Nephron (organoid): ENCODE measurements at regions not wholly inside any gene's neighbourhood (a gene's known extent, or its start where the extent isn't known, plus 50 kb on each side); places are given as distances from the start of the nearest gene placed in this dataset.

Experiments
- H3K27ac Mint-ChIP-seq, 3 experiments: 2 replicates each; pipeline ENCODE4 v1.8.0; 2020; ENCODE audit warnings: mixed read lengths in 3 of 3, mild to moderate bottlenecking in 2 of 3, moderate library complexity in 1 of 3
- H3K27me3 Mint-ChIP-seq: 2 replicates; pipeline ENCODE4 v1.8.0; 2021; ENCODE audit warnings: low read depth, mild to moderate bottlenecking, moderate library complexity, mixed read lengths
- H3K36me3 Mint-ChIP-seq: 2 replicates; pipeline ENCODE4 v1.8.0; 2020; ENCODE audit warnings: low read depth, mixed read lengths
- H3K4me1 Mint-ChIP-seq: 2 replicates; pipeline ENCODE4 v1.8.0; 2020; ENCODE audit warnings: mixed read lengths
- H3K4me3 Mint-ChIP-seq, 3 experiments: 2 replicates each; pipeline ENCODE4 v1.8.0; 2020; ENCODE audit warnings: mild to moderate bottlenecking in 3 of 3, mixed read lengths in 3 of 3, moderate library complexity in 2 of 3
- H3K9me3 Mint-ChIP-seq: 2 replicates; pipeline ENCODE4 v1.8.0; 2020; ENCODE audit warnings: mixed read lengths
- CTCF ChIP-seq, 3 experiments: fragments of 200-600 bp; sonication (generic); IDR thresholded peaks; one replicate each; pipeline ENCODE4 v1.5.0; 2021; ENCODE audit warnings: antibody characterized with exemption in 3 of 3; ENCODE audit not compliant: unreplicated experiment in 3 of 3

DNA sequence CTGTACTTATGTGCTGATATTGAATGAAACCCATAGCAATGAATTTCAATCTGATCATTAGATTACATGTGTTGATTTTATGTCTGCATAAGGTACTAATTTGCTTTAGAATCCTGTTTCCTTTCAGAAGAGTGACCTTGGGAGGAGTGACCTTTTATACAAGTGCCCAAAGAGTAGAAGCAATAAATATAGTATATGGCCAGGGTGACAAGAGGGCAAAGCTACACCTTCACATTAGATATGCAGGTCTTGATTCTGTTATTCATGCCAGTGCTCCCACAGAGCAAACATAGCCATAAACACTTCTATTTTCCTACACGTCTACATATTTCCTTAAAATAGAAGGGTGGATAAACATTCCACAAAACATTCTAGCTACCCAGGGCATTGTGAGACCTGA is 158.2 kb upstream of the RAP2B start:
- H3K27ac Mint-ChIP-seq, result peak overlapping the region in 1 of 3 experiments; percentile 56
- H3K27me3 Mint-ChIP-seq, result no peaks in the 10 kb centered on the region
- no peaks in the 10 kb centered on the region for H3K4me1 Mint-ChIP-seq
- no peak for TF ChIP-seq CTCF (IDR thresholded peaks at IDR 0.05; ENCODE audit: unreplicated experiment in 3 of 3)
- H3K36me3 Mint-ChIP-seq, result no peaks in the 10 kb centered on the region
- H3K9me3 Mint-ChIP-seq, result no peaks in the 10 kb centered on the region
- no peak overlapping the region for H3K4me3 Mint-ChIP-seq

DNA sequence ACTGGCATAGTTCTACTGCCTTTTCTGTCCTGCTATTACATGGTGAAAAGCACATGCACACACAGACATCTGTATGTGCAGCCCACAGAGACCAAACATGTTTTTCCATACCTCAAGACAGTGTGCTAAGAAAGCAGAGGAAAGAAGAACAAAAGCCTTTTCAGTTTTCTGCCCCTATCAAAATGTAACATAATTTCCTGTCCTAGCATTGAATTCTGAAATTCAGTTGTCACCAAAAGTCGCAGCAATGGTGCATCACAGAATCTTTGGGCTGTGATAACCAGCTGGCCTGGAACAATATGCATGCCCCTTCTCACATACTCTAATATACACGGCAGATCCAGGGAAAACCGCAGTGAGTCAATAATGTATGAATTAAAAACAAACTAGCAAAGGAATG is 153.8 kb upstream of the RAP2B start:
- Mint-ChIP-seq H3K9me3 (no peaks in the 10 kb centered on the region), H3K4me3 (no peak overlapping the region), H3K27me3 (no peaks in the 10 kb centered on the region), H3K4me1 (no peaks in the 10 kb centered on the region), H3K36me3 (no peaks in the 10 kb centered on the region), H3K27ac (no peak overlapping the region)
- no peak for TF ChIP-seq CTCF (IDR thresholded peaks at IDR 0.05; ENCODE audit: unreplicated experiment in 3 of 3)

DNA sequence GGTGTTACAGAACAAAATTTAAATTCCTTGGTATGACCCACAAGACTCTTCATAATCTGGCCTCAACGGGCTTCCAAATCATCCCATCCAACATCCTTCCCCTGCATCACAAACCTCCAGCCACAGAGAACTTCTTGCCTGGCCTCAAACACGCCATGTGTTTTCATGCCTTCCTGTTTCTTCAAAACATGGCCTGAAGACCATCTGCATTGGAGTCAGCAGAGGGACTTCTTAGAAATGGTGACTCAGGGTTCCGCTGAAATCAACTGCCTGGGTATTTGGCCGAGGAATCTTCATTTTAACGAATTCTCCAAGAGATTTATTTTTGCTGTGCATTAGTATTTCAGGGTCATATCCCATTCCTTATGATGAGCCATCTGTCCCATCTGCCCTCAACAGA is 138.1 kb upstream of the RAP2B start:
- H3K27ac Mint-ChIP-seq, result no peak overlapping the region
- H3K9me3 Mint-ChIP-seq, result no peaks in the 10 kb centered on the region
- peaks cover 29% of the 10 kb centered on the region for H3K4me1 Mint-ChIP-seq
- H3K27me3 Mint-ChIP-seq, result no peaks in the 10 kb centered on the region
- no peak for TF ChIP-seq CTCF (IDR thresholded peaks at IDR 0.05; ENCODE audit: unreplicated experiment in 3 of 3)
- H3K4me3 Mint-ChIP-seq, result no peak overlapping the region
- H3K36me3 Mint-ChIP-seq, result no peaks in the 10 kb centered on the region

DNA sequence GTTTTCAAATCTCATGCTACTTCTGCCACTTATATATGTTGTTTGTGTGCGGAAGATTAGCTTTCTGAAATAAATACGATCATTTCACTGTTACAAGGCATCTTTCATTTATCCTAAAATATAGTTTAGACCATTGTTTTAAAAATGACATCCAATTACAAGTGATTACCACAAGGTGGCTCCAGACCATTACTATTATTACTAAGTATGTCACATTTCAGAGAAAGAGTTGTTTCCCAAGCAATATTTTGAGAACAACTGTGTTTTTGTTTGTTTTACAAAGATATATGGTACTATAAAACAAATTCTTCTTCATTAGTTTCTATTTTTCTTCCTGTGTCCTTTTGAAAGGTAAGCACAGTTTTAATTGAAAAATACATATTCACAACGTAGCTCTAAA is 136.0 kb upstream of the RAP2B start:
- H3K36me3 Mint-ChIP-seq, result no peaks in the 10 kb centered on the region
- H3K4me1 Mint-ChIP-seq, result peaks cover 43% of the 10 kb centered on the region
- no peaks in the 10 kb centered on the region for H3K9me3 Mint-ChIP-seq
- no peak overlapping the region for H3K27ac Mint-ChIP-seq
- TF ChIP-seq CTCF (IDR thresholded peaks at IDR 0.05; ENCODE audit: unreplicated experiment in 3 of 3), result peak; percentile 59 to 72 (median 63)
- H3K4me3 Mint-ChIP-seq, result no peak overlapping the region
- H3K27me3 Mint-ChIP-seq, result no peaks in the 10 kb centered on the region

DNA sequence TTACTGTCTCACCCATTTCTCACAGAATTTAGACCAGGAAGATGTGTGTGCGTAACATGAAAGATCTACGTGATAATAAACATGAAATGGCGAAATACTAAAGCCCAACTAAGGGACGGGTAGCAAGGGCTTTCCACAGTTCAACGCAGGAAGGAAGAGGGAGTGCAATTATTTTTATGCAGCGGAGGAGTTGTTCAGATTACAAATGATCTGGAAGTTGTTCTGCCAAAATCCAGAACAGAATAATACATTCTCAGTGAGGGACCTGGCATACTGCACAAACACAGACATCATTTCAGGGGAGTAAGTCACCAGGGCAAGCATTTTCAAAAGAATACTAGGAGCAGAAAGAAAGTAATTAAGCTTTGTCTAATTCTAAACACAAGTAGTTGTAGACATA is 133.6 kb upstream of the RAP2B start:
- peak overlapping the region; percentile 12 to 46 (median 21) for H3K27ac Mint-ChIP-seq
- H3K4me3 Mint-ChIP-seq, result peak overlapping the region in 1 of 3 experiments; percentile 56
- H3K4me1 Mint-ChIP-seq, result peaks cover 49% of the 10 kb centered on the region
- no peaks in the 10 kb centered on the region for H3K36me3 Mint-ChIP-seq
- no peaks in the 10 kb centered on the region for H3K9me3 Mint-ChIP-seq
- TF ChIP-seq CTCF (IDR thresholded peaks at IDR 0.05; ENCODE audit: unreplicated experiment in 3 of 3), result no peak
- no peaks in the 10 kb centered on the region for H3K27me3 Mint-ChIP-seq

GRCh38 chr3:153029350-153029749 is 132.7 kb upstream of the RAP2B start:
- no peaks in the 10 kb centered on the region for H3K36me3 Mint-ChIP-seq
- peaks cover 40% of the 10 kb centered on the region for H3K4me1 Mint-ChIP-seq
- peak overlapping the region in 2 of 3 experiments; percentile 46 to 85 for H3K27ac Mint-ChIP-seq
- H3K4me3 Mint-ChIP-seq, result peak overlapping the region in 2 of 3 experiments; percentile 42 to 81
- no peaks in the 10 kb centered on the region for H3K9me3 Mint-ChIP-seq
- no peaks in the 10 kb centered on the region for H3K27me3 Mint-ChIP-seq
- TF ChIP-seq CTCF (IDR thresholded peaks at IDR 0.05; ENCODE audit: unreplicated experiment in 3 of 3), result no peak
